ENCODE measurements at regions not wholly inside any gene's neighbourhood (a gene's known extent, or its start where the extent isn't known, plus 50 kb on each side); places are given as distances from the start of the nearest gene placed in this dataset.

GRCh38 chr13:37241786-37242185 is 136.3 kb upstream of the CSNK1A1L start:
- DNase-seq (ENCODE audit: low spot score) (no peak), FAIRE-seq (no peak)

GRCh38 chr13:37230346-37230745 is 124.9 kb upstream of the CSNK1A1L start:
- no peak for DNase-seq (ENCODE audit: low spot score)
- FAIRE-seq = no peak

- no peak for DNase-seq (ENCODE audit: low spot score)
- FAIRE-seq = no peak
Observed at GRCh38 chr13:37229931-37230330, 124.5 kb upstream of the CSNK1A1L start.

GRCh38 chr13:37226971-37227370 is 121.5 kb upstream of the CSNK1A1L start:
- DNase-seq (ENCODE audit: low spot score) (no peak), FAIRE-seq (no peak)

GRCh38 chr13:37225414-37226070 is 120.1 kb upstream of the CSNK1A1L start:
- DNase-seq (ENCODE audit: low spot score) (no peak), FAIRE-seq (no peak)

- FAIRE-seq = no peak
- DNase-seq (ENCODE audit: low spot score) = no peak
Observed at GRCh38 chr13:37216331-37216730, 110.9 kb upstream of the CSNK1A1L start.

GRCh38 chr13:37212826-37213225 is 107.4 kb upstream of the CSNK1A1L start:
- FAIRE-seq (no peak), DNase-seq (ENCODE audit: low spot score) (no peak)

GRCh38 chr13:37211487-37211886 is 106.0 kb upstream of the CSNK1A1L start:
- no peak for DNase-seq (ENCODE audit: low spot score)
- FAIRE-seq = no peak

- DNase-seq (ENCODE audit: low spot score) (no peak), FAIRE-seq (no peak)
Observed at GRCh38 chr13:37209621-37210580, 104.4 kb upstream of the CSNK1A1L start.

GRCh38 chr13:37207691-37208451 is 102.4 kb upstream of the CSNK1A1L start:
- no peak for FAIRE-seq
- DNase-seq (ENCODE audit: low spot score) = no peak

- FAIRE-seq (no peak), DNase-seq (ENCODE audit: low spot score) (no peak)
Observed at GRCh38 chr13:37202264-37202663, 96.8 kb upstream of the CSNK1A1L start.

GRCh38 chr13:37201081-37201480 is 95.6 kb upstream of the CSNK1A1L start:
- DNase-seq (ENCODE audit: low spot score) (no peak), FAIRE-seq (no peak)

GRCh38 chr13:37198629-37199028 is 93.2 kb upstream of the CSNK1A1L start:
- no peak for FAIRE-seq
- DNase-seq (ENCODE audit: low spot score) = no peak

- DNase-seq (ENCODE audit: low spot score) = no peak
- FAIRE-seq = no peak
Observed at GRCh38 chr13:37195621-37196020, 90.2 kb upstream of the CSNK1A1L start.

- DNase-seq (ENCODE audit: low spot score) (no peak), FAIRE-seq (no peak)
Observed at GRCh38 chr13:37194428-37194861, 89.0 kb upstream of the CSNK1A1L start.

- no peak for DNase-seq (ENCODE audit: low spot score)
- no peak for FAIRE-seq
Observed at GRCh38 chr13:37192956-37193355, 87.5 kb upstream of the CSNK1A1L start.

- DNase-seq (ENCODE audit: low spot score) (no peak), FAIRE-seq (no peak)
Observed at GRCh38 chr13:37187621-37188020, 82.2 kb upstream of the CSNK1A1L start.

GRCh38 chr13:37187105-37187504 is 81.6 kb upstream of the CSNK1A1L start:
- no peak for FAIRE-seq
- no peak for DNase-seq (ENCODE audit: low spot score)

GRCh38 chr13:37181620-37182019 is 76.2 kb upstream of the CSNK1A1L start:
- FAIRE-seq (no peak), DNase-seq (ENCODE audit: low spot score) (no peak)

- no peak for FAIRE-seq
- no peak for DNase-seq (ENCODE audit: low spot score)
Observed at GRCh38 chr13:37179645-37180044, 74.2 kb upstream of the CSNK1A1L start.

- DNase-seq (ENCODE audit: low spot score) (no peak), FAIRE-seq (no peak)
Observed at GRCh38 chr13:37177125-37177524, 71.7 kb upstream of the CSNK1A1L start.

- DNase-seq (ENCODE audit: low spot score) (no peak), FAIRE-seq (no peak)
Observed at GRCh38 chr13:37175996-37176395, 70.5 kb upstream of the CSNK1A1L start.
